HG02623 (cell line): ENCODE measurements at regions not wholly inside any gene's neighbourhood (a gene's known extent, or its start where the extent isn't known, plus 50 kb on each side); places are given as distances from the start of the nearest gene placed in this dataset.
"Not testable (repeated sequence)": the region's sequence is repeated elsewhere in the genome, so short reads cannot be mapped to it uniquely, and the experiment has no call there.

Experiments
- ATAC-seq: cut with Tn5 transposase; IDR thresholded peaks from one replicate; pipeline ENCODE4 v1.9.1; 2021; ENCODE audit warnings: moderate library complexity; ENCODE audit not compliant: unreplicated experiment

GRCh38 chrX:45622042-45622423 lies 421.4 kb upstream of the DIPK2B start:
- no peak for ATAC-seq

- no peak for ATAC-seq
These were observed 420.8 kb upstream of the DIPK2B start for GRCh38 chrX:45621376-45622041.

DNA sequence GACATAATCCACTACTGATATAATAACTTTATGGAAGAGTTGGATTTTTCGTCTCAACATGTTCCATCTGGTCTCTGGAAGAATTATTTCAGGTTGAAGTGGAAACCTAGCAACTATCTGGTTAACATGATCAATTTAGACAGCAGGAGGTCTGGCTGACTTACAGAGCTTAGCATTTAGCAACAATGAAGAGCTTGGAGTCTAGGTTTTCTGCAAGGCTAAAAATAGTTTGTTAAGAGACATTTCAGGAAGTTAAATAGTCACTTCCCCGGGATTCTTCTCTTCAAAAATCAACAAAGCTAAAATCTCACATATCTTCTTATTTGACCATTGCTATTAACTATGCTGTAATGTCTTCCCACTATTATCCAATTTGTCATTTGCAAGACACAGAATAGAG lies 418.6 kb upstream of the DIPK2B start:
- no peak for ATAC-seq

GRCh38 chrX:45615591-45615990 lies 414.9 kb upstream of the DIPK2B start:
- not testable (repeated sequence) for ATAC-seq

DNA sequence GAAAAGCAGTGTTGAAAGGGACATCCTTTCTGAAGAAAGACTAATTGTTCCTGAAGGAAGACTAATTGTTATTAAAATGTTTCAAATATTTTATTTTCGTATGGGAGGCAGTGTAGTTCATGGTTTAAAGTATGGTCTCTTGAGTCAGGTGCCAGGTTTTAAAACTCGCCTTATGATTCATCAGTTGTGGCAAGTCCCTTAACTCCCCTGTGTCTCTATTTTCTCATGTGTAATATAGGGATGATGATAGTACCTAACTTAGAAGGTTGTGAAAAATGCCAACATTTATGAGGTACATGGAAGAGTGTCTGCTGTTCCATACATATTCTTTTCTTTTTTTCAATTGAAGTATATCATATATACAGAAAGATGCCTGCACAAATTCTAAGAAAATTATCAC lies 414.2 kb upstream of the DIPK2B start:
- no peak for ATAC-seq

GRCh38 chrX:45602151-45602550 lies 401.5 kb upstream of the DIPK2B start:
- no peak for ATAC-seq

- no peak for ATAC-seq
These were observed 400.4 kb upstream of the DIPK2B start for GRCh38 chrX:45601052-45601451.

GRCh38 chrX:45598861-45599260 lies 398.2 kb upstream of the DIPK2B start:
- ATAC-seq: no peak

DNA sequence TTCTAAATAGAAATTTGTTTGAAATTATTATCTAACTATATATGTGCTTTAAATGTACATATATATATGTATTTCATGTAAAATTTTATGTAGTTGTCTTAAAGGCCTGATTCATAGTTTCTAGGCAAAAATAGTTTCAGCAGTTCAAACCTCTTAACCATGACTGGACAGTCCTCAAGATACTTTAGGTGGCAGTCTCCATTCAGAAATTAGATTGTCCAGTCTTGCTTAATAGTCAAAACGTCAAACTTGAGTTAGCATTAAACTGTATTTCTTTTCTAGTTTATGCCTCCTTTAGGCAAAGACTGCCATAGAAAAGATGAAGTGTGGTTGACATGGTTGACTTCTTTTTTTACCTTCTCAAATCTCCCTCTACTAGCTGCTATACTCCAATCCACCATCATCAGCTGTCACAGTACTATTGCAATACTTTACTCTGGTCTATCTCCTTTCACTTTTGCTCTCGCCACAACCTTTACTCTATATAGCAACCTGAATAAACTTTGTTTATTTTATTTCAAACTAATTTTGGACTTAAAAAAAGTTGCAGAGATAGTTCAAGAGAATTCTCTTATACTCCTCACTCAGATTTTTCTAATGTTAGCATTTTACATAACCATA lies 395.6 kb upstream of the DIPK2B start:
- ATAC-seq: no peak

- ATAC-seq: no peak
These were observed 391.4 kb upstream of the DIPK2B start for GRCh38 chrX:45592101-45592500.

- no peak for ATAC-seq
These were observed 391.0 kb upstream of the DIPK2B start for GRCh38 chrX:45591650-45592049.

- no peak for ATAC-seq
These were observed 384.0 kb upstream of the DIPK2B start for GRCh38 chrX:45584717-45585116.

GRCh38 chrX:45577361-45577760 lies 376.7 kb upstream of the DIPK2B start:
- ATAC-seq: no peak

DNA sequence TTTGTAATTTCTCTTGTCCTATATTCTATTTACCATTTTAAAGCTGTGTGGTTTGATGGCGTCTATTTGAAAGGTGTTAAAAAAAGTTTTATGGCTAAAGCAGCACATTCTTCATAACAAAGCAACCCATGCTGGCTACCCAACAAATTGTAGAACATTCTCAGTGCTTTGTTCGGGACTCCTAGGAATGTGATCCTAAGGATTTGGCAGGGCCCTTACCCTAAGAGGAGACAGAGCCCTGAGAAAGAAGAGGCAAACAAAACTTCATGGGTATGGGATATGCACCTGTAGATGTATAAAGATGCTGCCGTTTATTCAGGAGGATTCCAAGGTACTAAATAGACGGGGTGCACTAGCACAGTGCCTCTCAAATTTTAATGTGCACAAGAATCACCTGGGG lies 370.8 kb upstream of the DIPK2B start:
- no peak for ATAC-seq

GRCh38 chrX:45566456-45566855 lies 365.8 kb upstream of the DIPK2B start:
- no peak for ATAC-seq

GRCh38 chrX:45557387-45557786 lies 356.7 kb upstream of the DIPK2B start:
- no peak for ATAC-seq

DNA sequence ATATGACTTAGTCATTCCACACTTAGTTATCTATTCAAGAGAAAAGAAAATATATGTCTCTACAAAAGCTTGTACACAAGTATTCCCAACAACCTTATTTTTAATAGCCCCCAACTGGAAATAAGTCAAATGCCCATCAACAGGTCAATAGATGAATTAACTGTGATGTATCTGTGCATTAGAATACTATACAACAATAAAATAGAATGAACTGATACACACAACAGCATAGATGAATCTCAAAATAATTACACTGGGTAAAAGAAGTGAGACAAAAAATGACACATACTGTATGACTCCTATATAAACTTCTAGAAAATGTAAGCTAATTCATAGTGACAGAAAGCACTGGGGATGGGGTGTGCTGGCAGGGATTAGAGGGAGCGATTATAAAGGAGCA lies 354.1 kb upstream of the DIPK2B start:
- no peak for ATAC-seq

GRCh38 chrX:45553417-45553816 lies 352.7 kb upstream of the DIPK2B start:
- no peak for ATAC-seq

- ATAC-seq: not testable (repeated sequence)
These were observed 346.0 kb upstream of the DIPK2B start for GRCh38 chrX:45546697-45547096.

- no peak for ATAC-seq
These were observed 339.5 kb upstream of the DIPK2B start for GRCh38 chrX:45540181-45540580.

GRCh38 chrX:45537936-45538335 lies 337.3 kb upstream of the DIPK2B start:
- ATAC-seq: no peak

DNA sequence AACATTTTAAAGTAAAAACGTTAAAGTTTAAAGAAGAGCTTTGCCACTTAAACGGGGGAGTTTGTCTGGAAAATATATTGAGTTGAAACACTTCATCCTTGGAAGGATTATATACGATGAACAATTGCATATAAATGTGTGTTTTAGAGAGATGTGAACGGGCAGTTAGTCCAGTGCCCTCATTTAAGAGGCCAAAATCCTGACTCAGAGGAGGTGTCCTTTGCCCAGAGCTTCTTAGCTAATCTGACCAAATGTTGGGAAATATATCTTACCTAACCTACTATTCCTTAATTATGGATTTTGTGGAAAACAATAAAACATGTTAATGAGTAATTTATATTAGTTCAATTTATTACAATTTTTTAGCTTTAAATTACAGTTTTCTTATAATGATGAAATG lies 327.2 kb upstream of the DIPK2B start:
- ATAC-seq: no peak

GRCh38 chrX:45524805-45525204 lies 324.1 kb upstream of the DIPK2B start:
- no peak for ATAC-seq
